IPS DF 6.9 (cell line): ENCODE measurements at regions not wholly inside any gene's neighbourhood (a gene's known extent, or its start where the extent isn't known, plus 50 kb on each side); places are given as distances from the start of the nearest gene placed in this dataset.

Source experiments
- DNase-seq: peaks from one replicate; pipeline ENCODE4 v3.0.0-alpha.2; 2013; ENCODE audit warnings: low read depth, low spot score
- H3K27ac ChIP-seq: one replicate; pipeline ENCODE4 v1.5.1; 2013; ENCODE audit warnings: low read length, control low read depth
- H3K27me3 ChIP-seq: 2 replicates; pipeline ENCODE4 v1.6.1; 2013; ENCODE audit warnings: mild to moderate bottlenecking, low read length; ENCODE audit not compliant: control insufficient read depth, insufficient read depth
- H3K36me3 ChIP-seq: 2 replicates; pipeline ENCODE4 v1.6.1; 2013; ENCODE audit warnings: low read length; ENCODE audit not compliant: control insufficient read depth, insufficient read depth
- H3K4me1 ChIP-seq: 2 replicates; pipeline ENCODE4 v1.6.1; 2013; ENCODE audit warnings: low read length; ENCODE audit not compliant: control insufficient read depth, insufficient read depth
- H3K4me3 ChIP-seq: 2 replicates; pipeline ENCODE4 v1.5.1; 2013; ENCODE audit warnings: mild to moderate bottlenecking, low read length
- H3K9me3 ChIP-seq: 2 replicates; pipeline ENCODE4 v1.6.1; 2013; ENCODE audit warnings: low read length, inconsistent platforms; ENCODE audit not compliant: control insufficient read depth, insufficient read depth
- WGBS: extraction: QIAGEN DNeasy Blood & Tissue Kit; methylation state at CpG from one replicate; pipeline ENCODE4 v1.1.7; 2013; ENCODE audit warnings: mixed read lengths, missing lambda C conversion rate; ENCODE audit not compliant: insufficient read length, insufficient coverage; 5-methylcytosine and 5-hydroxymethylcytosine counted together

DNA sequence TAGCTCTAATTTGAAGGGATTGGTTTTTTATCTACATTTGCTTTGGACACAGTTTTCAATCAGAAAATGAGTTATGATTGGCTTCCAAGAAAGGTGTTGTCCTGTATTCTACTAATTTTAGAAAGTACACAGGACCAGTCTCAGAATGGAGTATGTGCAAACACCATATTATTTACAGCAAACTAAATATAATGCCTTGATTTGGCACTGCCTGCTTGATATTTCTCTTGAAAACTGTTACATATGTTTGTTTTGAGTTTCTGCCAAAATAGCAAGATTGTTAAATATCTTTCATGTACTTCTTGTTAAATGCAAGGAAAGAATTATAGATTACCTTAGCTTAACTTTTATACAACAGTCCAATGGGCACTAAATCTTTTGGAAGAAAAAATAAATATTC is 694.9 kb downstream of the KCNJ3 start:
- Histone ChIP-seq H3K4me3 (no peak overlapping the region), H3K27me3 (no peaks in the 10 kb centered on the region), H3K27ac (no peak overlapping the region), H3K4me1 (no peaks in the 10 kb centered on the region), H3K36me3 (no peaks in the 10 kb centered on the region), H3K9me3 (no peaks in the 10 kb centered on the region)
- DNase-seq: no peak

- no peak for DNase-seq
- Histone ChIP-seq H3K4me3 (no peak overlapping the region), H3K36me3 (no peaks in the 10 kb centered on the region), H3K27me3 (no peaks in the 10 kb centered on the region), H3K4me1 (no peaks in the 10 kb centered on the region), H3K9me3 (no peaks in the 10 kb centered on the region), H3K27ac (no peak overlapping the region)
- no CpG with 5 or more reads among the region's 2 CpGs for WGBS
Observed at GRCh38 chr2:155391613-155392130, 693.2 kb downstream of the KCNJ3 start.

DNA sequence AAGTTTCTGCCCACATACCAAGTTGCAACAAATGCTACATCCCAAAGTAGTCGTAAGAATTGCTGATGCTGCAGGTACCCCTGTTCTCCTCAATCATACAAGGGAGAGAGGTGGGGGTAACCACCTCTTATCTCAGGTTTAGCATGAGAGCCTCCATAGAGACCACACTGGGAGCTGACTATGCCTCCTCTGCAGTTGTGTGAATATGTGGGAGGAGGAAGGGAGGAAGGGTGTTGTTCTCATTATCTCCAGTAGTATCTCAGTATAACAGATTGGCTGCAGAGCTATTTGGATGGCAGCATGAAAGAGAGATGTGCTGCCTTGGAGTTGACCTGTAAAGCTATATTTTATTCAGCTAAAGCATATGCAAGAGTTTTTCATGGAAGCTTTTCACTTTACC is 690.7 kb downstream of the KCNJ3 start:
- whole genome bisulfite sequencing: no CpG with 5 or more reads among the region's 1 CpG

DNA sequence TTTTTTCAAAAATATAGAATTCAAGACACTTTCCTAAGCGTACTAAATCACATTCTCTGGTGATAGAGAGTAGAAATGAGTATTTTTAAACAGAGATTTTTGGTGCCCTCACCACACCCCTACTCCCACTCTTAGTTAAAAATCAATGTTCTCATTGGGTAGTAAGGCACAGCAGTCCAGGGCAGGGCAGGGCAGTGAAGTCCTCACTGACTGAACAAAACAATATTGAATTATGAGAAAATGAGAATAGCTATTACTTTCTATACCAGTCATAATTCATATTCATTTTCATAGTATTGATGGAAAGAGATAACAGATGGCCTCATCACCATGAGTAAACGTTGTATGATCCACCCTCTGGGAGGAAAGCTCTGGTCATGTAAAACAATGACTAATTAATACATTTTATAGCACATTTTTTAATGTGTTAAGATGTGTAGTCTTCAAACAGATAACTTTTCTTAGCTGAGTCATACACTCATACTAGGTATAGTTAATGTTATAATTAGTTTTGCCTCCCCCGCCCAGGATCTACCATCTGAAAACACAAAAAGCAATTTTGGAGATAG is 686.1 kb downstream of the KCNJ3 start:
- no peaks in the 10 kb centered on the region for H3K9me3 ChIP-seq
- H3K27me3 ChIP-seq: no peaks in the 10 kb centered on the region
- WGBS: no CpG with 5 or more reads among the region's 3 CpGs
- DNase-seq: no peak
- no peaks in the 10 kb centered on the region for H3K36me3 ChIP-seq
- no peak overlapping the region for H3K27ac ChIP-seq
- H3K4me3 ChIP-seq: no peak overlapping the region
- H3K4me1 ChIP-seq: no peaks in the 10 kb centered on the region

More for the DNA sequence above, 690.7 kb downstream of the KCNJ3 start:
- Histone ChIP-seq H3K27ac (no peak overlapping the region), H3K9me3 (no peaks in the 10 kb centered on the region), H3K4me1 (no peaks in the 10 kb centered on the region), H3K4me3 (no peak overlapping the region), H3K27me3 (no peaks in the 10 kb centered on the region), H3K36me3 (no peaks in the 10 kb centered on the region)
- no peak for DNase-seq

- no peak overlapping the region for H3K4me3 ChIP-seq
- no peaks in the 10 kb centered on the region for H3K27me3 ChIP-seq
- WGBS: no CpG with 5 or more reads among the region's 3 CpGs
- H3K4me1 ChIP-seq: no peaks in the 10 kb centered on the region
- no peak overlapping the region for H3K27ac ChIP-seq
- DNase-seq: no peak
- H3K36me3 ChIP-seq: no peaks in the 10 kb centered on the region
- no peaks in the 10 kb centered on the region for H3K9me3 ChIP-seq
Observed at GRCh38 chr2:155382776-155383175, 684.3 kb downstream of the KCNJ3 start.

GRCh38 chr2:155381436-155381835 is 682.9 kb downstream of the KCNJ3 start:
- H3K4me3 ChIP-seq: no peak overlapping the region
- no peak overlapping the region for H3K27ac ChIP-seq
- H3K27me3 ChIP-seq: no peaks in the 10 kb centered on the region
- DNase-seq: no peak
- no peaks in the 10 kb centered on the region for H3K36me3 ChIP-seq
- H3K4me1 ChIP-seq: no peaks in the 10 kb centered on the region
- no CpG with 5 or more reads among the region's 1 CpG for WGBS
- H3K9me3 ChIP-seq: no peaks in the 10 kb centered on the region

- DNase-seq: no peak
- no peaks in the 10 kb centered on the region for H3K4me1 ChIP-seq
Observed at GRCh38 chr2:155379494-155379893, 681.0 kb downstream of the KCNJ3 start.

GRCh38 chr2:155377931-155378444 is 679.5 kb downstream of the KCNJ3 start:
- H3K4me1 ChIP-seq: no peaks in the 10 kb centered on the region
- WGBS: no CpG with 5 or more reads among the region's 1 CpG
- DNase-seq: no peak
- H3K36me3 ChIP-seq: no peaks in the 10 kb centered on the region
- no peaks in the 10 kb centered on the region for H3K27me3 ChIP-seq
- no peak overlapping the region for H3K27ac ChIP-seq
- H3K9me3 ChIP-seq: no peaks in the 10 kb centered on the region
- H3K4me3 ChIP-seq: no peak overlapping the region

More at GRCh38 chr2:155379494-155379893, 681.0 kb downstream of the KCNJ3 start:
- Histone ChIP-seq H3K9me3 (no peaks in the 10 kb centered on the region), H3K36me3 (no peaks in the 10 kb centered on the region), H3K27me3 (no peaks in the 10 kb centered on the region), H3K4me3 (no peak overlapping the region), H3K27ac (no peak overlapping the region)
- no CpG with 5 or more reads among the region's 2 CpGs for WGBS

- H3K9me3 ChIP-seq: no peaks in the 10 kb centered on the region
- H3K4me3 ChIP-seq: no peak overlapping the region
- WGBS: no CpG with 5 or more reads among the region's 5 CpGs
- no peaks in the 10 kb centered on the region for H3K4me1 ChIP-seq
- no peak overlapping the region for H3K27ac ChIP-seq
- no peaks in the 10 kb centered on the region for H3K27me3 ChIP-seq
- DNase-seq: no peak
- H3K36me3 ChIP-seq: no peaks in the 10 kb centered on the region
Observed at GRCh38 chr2:155377266-155377680, 678.8 kb downstream of the KCNJ3 start.

- Histone ChIP-seq H3K27ac (no peak overlapping the region), H3K4me1 (no peaks in the 10 kb centered on the region), H3K27me3 (no peaks in the 10 kb centered on the region), H3K9me3 (no peaks in the 10 kb centered on the region), H3K36me3 (no peaks in the 10 kb centered on the region), H3K4me3 (no peak overlapping the region)
- WGBS: no CpG with 5 or more reads among the region's 2 CpGs
- no peak for DNase-seq
Observed at GRCh38 chr2:155372969-155373368, 674.5 kb downstream of the KCNJ3 start.

DNA sequence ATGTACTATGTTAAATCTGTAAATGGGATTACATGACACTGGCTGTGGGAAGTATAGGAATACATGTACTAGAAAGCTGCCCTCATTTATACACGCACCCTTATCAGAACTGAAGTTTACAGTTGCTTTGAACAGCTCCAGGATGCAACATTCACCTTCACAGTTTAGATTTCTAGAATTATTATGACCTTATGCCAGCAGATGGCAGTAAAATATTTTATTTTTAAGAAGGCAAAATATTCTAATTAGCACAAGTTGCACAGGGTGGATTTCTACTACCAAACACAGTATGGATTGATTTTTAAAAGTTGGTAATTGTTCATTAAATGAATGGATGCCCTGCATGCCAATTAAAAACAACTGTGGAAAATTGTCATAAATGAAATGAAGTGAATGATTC is 670.4 kb downstream of the KCNJ3 start:
- no peaks in the 10 kb centered on the region for H3K36me3 ChIP-seq
- no peak overlapping the region for H3K4me3 ChIP-seq
- no peaks in the 10 kb centered on the region for H3K4me1 ChIP-seq
- no CpG with 5 or more reads among the region's 1 CpG for WGBS
- H3K27me3 ChIP-seq: no peaks in the 10 kb centered on the region
- H3K9me3 ChIP-seq: no peaks in the 10 kb centered on the region
- H3K27ac ChIP-seq: no peak overlapping the region
- no peak for DNase-seq
